Brain pericyte (primary cell): ENCODE measurements at regions not wholly inside any gene's neighbourhood (a gene's known extent, or its start where the extent isn't known, plus 50 kb on each side); places are given as distances from the start of the nearest gene placed in this dataset.
"Not testable (repeated sequence)": the region's sequence is repeated elsewhere in the genome, so short reads cannot be mapped to it uniquely, and the experiment has no call there.

ENCODE experiments used
- DNase-seq: peaks from one replicate; pipeline ENCODE4 v3.0.0-alpha.2; 2012; ENCODE audit warnings: low read depth, low spot score

GRCh38 chr2:182595650-182596049 is 120.4 kb upstream of the DNAJC10 start:
- no peak for DNase-seq

- no peak for DNase-seq
Measured at GRCh38 chr2:182597570-182598295, 118.3 kb upstream of the DNAJC10 start.

GRCh38 chr2:182598626-182599025 is 117.4 kb upstream of the DNAJC10 start:
- no peak for DNase-seq

DNA sequence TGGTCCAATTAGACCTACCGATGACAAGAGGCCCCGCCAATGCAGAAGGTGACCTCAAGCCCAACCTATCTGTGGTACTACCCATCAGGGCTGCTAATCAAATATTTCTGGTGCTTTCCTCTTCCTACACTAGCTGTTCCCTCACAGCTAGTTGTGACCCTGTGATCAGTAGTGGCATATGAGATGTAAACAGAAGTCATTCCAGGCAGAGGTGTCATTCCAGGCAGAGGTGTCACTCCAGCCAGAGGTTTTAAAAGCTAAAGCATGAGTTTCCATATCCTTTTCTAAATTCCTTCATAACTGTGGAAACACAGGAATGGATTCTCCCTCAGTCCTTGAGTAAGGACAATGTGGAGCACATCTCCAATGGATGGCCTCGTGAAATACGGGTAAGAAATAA is 110.9 kb upstream of the DNAJC10 start:
- DNase-seq = no peak

DNA sequence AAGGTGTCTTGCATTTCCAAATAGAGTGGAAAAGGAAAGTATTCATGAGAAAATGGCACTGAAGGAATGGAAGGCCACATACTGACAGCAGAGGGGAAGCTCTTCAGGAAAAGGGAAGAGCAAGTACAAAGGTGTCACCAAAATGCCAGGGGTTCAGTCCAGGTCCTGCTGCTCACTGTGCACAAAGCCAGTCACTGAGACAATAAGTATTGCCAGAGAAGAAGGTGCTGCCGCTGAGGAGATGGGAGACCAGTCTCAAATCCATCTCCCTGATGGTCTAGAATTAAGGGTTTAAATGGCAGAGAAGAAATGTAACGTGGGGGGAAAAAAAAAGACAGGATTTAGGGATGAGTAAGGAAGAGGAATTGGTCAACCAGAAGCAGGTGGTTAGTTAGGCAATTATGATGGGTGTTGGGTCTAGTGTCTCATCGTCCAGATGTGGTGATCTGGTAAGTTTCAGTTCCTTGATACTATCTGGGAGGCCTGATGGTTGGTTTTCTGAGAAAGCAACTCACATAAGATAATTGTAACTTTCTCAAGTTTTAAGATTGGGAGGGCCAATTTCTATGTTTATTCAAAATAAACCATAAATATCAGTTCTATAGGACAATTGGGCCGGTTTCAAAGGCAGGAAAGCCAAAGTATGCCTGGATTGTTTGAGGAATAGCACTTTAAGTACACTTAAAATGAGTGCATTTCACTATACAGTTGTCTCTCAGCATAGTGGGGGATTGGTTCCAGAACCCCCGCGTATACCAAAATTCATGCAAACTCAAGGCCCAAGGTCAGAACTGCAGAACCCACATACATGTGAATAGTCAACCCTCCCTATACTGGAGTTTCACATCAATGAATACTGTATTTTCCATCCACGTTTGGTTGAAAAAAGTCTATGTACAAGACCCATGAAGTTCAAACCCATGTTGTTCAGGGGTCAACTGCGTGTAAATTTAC is 109.1 kb upstream of the DNAJC10 start:
- DNase-seq = no peak

GRCh38 chr2:182608181-182608845 is 107.7 kb upstream of the DNAJC10 start:
- no peak for DNase-seq

DNA sequence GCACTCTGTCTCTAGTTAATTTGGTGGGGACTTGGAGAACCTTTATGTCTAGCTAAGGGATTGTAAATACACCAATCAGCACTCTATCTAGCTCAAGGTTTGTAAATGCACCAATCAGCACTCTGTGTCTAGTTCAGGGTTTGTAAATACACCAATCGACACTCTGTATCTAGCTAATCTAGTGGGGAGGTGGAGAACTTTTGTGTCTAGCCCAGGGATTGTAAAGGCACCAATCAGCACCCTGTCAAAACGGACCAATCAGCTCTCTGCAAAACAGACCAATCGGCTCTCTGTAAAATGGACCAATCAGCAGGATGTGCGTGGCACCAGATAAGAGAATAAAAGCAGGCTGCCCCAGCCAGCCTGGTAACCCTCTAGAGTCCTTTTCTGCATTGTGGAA is 107.1 kb upstream of the DNAJC10 start:
- not testable (repeated sequence) for DNase-seq

GRCh38 chr2:182610231-182610630 is 105.8 kb upstream of the DNAJC10 start:
- no peak for DNase-seq

DNA sequence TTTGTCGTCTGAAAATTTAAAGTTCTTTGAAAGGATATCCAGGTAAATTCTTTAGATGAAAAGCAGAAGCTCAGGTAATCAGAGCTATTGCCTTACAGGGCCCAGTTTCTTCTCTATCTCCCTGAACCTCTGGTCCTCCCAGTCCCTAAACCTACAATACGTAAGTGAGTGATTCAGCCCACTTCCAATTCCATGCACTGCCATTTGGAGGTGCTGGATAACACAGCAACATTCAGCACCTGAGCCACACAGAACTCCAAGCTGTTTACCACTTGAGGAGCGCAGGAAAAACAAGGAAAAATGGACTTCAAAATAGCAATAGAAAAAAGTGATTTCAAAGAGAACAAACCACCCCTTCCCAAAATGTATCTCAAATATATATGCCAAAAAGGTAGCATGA is 105.0 kb upstream of the DNAJC10 start:
- no peak for DNase-seq

- no peak for DNase-seq
Measured at GRCh38 chr2:182615036-182615435, 101.0 kb upstream of the DNAJC10 start.

DNA sequence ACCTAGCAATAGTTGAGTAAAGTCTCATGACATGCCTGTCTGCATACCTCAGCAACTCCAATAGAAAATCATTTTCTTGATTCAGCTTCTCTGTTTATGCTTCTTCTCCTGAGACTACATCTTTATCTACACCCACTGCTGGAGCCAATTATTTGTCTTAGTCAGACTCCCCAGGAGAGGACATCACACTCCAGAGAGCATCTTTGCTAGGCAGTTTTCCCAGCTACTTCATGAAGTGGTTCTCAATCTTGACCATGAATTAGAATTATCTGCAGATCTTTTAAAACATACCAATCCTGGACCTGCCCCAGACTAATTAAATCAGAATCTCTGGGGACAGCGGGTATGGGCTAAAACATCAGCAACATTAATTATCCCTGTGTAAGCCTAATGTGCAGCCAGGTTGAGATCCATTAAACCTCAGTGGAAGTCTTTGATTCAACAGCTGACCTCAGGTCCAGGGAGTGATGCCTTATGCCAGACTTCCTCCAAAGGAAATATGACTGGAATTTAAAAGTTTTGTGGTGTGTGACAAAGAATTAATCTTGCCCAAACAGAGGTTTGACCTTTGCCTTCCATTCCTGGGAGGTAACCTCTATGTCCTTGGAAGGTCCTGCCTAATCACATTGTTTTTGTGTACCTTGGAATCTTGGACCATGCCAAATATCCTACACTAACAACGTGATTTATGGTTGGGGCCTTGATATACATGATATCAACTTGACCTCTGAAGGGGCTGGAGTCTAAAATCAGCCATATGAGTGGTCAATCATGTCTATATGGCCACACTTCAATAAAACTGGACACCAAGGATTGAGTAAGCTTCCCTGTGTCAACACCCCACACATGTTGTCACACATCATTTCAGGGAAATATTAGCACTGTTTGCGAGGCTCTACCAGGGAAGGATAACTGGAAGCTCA is 99.3 kb upstream of the DNAJC10 start:
- no peak for DNase-seq

- DNase-seq = no peak
Measured at GRCh38 chr2:182618672-182619079, 97.4 kb upstream of the DNAJC10 start.

DNA sequence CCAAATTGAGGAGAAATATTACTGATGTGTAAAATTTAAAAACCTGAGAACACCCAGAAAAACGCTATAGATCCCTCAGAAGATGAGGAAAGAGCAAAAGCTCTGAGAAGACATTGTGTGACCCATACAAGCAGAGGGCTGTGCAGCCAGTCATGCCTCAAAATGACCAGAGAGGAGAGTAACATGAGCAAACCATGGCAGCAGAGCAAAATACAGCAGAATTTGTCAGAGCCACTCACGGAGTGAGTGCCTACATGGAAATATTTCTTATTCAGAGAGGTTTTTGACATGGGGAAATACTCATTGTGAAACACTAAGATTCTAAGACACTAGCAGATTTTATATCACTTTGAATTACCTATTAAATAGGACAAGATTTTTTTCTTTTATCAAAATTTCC is 96.8 kb upstream of the DNAJC10 start:
- DNase-seq = no peak

DNA sequence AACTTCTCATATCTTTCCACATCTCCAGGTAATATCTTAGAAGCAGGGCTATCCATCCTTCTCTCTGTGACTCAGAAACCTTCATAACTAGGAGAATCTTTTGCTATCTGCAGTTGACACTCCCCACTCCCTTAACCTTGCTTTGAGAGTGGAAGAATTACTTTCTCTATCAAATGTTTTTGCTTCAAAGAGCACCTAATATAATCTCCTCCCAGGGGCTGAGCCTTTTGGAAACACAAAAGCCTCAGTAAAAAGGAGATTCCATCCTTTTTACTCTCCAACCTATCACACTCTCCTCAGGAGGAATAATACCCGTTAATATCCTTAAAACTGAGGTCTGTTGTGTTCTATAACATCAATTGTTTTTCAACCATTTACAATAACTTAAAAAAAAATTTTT is 94.9 kb upstream of the DNAJC10 start:
- DNase-seq = no peak

- DNase-seq = no peak
Measured at GRCh38 chr2:182621810-182622209, 94.2 kb upstream of the DNAJC10 start.

DNA sequence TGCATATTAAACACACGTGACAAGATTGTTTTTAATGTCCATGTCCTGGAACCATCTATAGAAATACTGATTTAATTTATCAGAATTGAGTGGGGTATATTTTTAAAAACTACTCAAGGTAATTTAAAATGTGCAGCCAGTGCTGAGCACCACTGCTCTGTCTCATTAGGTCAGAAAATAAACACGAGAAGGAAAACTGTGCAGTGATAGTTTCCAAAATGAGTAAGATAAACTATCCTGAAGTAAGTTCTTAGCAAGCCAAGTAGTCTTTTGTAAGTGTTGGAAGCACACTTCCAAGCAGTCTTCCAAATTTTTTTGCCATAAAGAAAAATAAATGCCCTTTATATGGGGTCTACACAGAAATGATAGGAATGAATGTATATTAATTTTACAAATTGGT is 93.8 kb upstream of the DNAJC10 start:
- DNase-seq = no peak

- no peak for DNase-seq
Measured at GRCh38 chr2:182625814-182626213, 90.2 kb upstream of the DNAJC10 start.

- DNase-seq = no peak
Measured at GRCh38 chr2:182628916-182629315, 87.1 kb upstream of the DNAJC10 start.

- no peak for DNase-seq
Measured at GRCh38 chr2:182630207-182630606, 85.8 kb upstream of the DNAJC10 start.

- no peak for DNase-seq
Measured at GRCh38 chr2:182631299-182631698, 84.8 kb upstream of the DNAJC10 start.

GRCh38 chr2:182634386-182634785 is 81.7 kb upstream of the DNAJC10 start:
- no peak for DNase-seq
